GM19351 (cell line): ENCODE measurements at regions not wholly inside any gene's neighbourhood (a gene's known extent, or its start where the extent isn't known, plus 50 kb on each side); places are given as distances from the start of the nearest gene placed in this dataset.

Experiments used
- ATAC-seq: cut with Tn5 transposase; IDR thresholded peaks from one replicate; pipeline ENCODE4 v1.9.1; 2021; ENCODE audit warnings: mild to moderate bottlenecking, moderate library complexity; ENCODE audit not compliant: unreplicated experiment

GRCh38 chr4:71923070-71923469 is 108.7 kb upstream of the NPFFR2 start:
- ATAC-seq, result no peak

GRCh38 chr4:71930459-71930858 is 101.3 kb upstream of the NPFFR2 start:
- no peak for ATAC-seq

- ATAC-seq, result no peak
These were observed 98.9 kb upstream of the NPFFR2 start for GRCh38 chr4:71932941-71933340.

- no peak for ATAC-seq
These were observed 93.0 kb upstream of the NPFFR2 start for GRCh38 chr4:71938776-71939175.

GRCh38 chr4:71941001-71941400 is 90.8 kb upstream of the NPFFR2 start:
- ATAC-seq, result peak; percentile 69

- no peak for ATAC-seq
These were observed 86.8 kb upstream of the NPFFR2 start for GRCh38 chr4:71944956-71945355.

- peak; percentile 56 for ATAC-seq
These were observed 86.0 kb upstream of the NPFFR2 start for GRCh38 chr4:71945791-71946190.

- peak; percentile 77 for ATAC-seq
These were observed 72.8 kb upstream of the NPFFR2 start for GRCh38 chr4:71958978-71959377.

- ATAC-seq, result no peak
These were observed 69.1 kb upstream of the NPFFR2 start for GRCh38 chr4:71962622-71963264.

- no peak for ATAC-seq
These were observed 57.1 kb upstream of the NPFFR2 start for GRCh38 chr4:71974681-71975080.

- ATAC-seq, result no peak
These were observed 55.3 kb upstream of the NPFFR2 start for GRCh38 chr4:71976523-71976922.

- no peak for ATAC-seq
These were observed 53.5 kb upstream of the NPFFR2 start for GRCh38 chr4:71978210-71978835.

- no peak for ATAC-seq
These were observed 50.8 kb upstream of the NPFFR2 start for GRCh38 chr4:71980976-71981375.
